ENCODE measurements at regions not wholly inside any gene's neighbourhood (a gene's known extent, or its start where the extent isn't known, plus 50 kb on each side); places are given as distances from the start of the nearest gene placed in this dataset.
"Not testable (repeated sequence)": the region's sequence is repeated elsewhere in the genome, so short reads cannot be mapped to it uniquely, and the experiment has no call there.

GRCh38 chr21:6464419-6464818, 4057.0 kb upstream of the TPTE start:
- no CpG with 5 or more reads among the region's 11 CpGs for WGBS
- H3K4me3 ChIP-seq (ENCODE audit: low read length); intact Hi-C loops (cut with DNase I); DNase-seq; H3K27ac ChIP-seq (ENCODE audit: low read length); H3K9me3 ChIP-seq (ENCODE audit: control insufficient read depth, low read length); H3K27me3 ChIP-seq (ENCODE audit: control insufficient read depth, insufficient read depth); H3K4me1 ChIP-seq (ENCODE audit: control insufficient read depth, insufficient read depth, low read length); ATAC-seq: not testable (repeated sequence)

GRCh38 chr21:6466081-6466698, 4055.2 kb upstream of the TPTE start:
- H3K4me3 ChIP-seq (ENCODE audit: low read length); H3K9me3 ChIP-seq (ENCODE audit: control insufficient read depth, low read length); H3K27ac ChIP-seq (ENCODE audit: low read length); DNase-seq; intact Hi-C loops (cut with DNase I); H3K27me3 ChIP-seq (ENCODE audit: control insufficient read depth, insufficient read depth); H3K4me1 ChIP-seq (ENCODE audit: control insufficient read depth, insufficient read depth, low read length): not testable (repeated sequence)
- peak; percentile 40 to 42 for ATAC-seq
- no CpG with 5 or more reads among the region's 62 CpGs for WGBS

GRCh38 chr21:6466707-6467106, 4054.7 kb upstream of the TPTE start:
- intact Hi-C loops (cut with DNase I); H3K27ac ChIP-seq (ENCODE audit: low read length); H3K4me1 ChIP-seq (ENCODE audit: control insufficient read depth, insufficient read depth, low read length); H3K4me3 ChIP-seq (ENCODE audit: low read length); H3K27me3 ChIP-seq (ENCODE audit: control insufficient read depth, insufficient read depth); DNase-seq; H3K9me3 ChIP-seq (ENCODE audit: control insufficient read depth, low read length): not testable (repeated sequence)
- WGBS, result no CpG with 5 or more reads among the region's 33 CpGs
- ATAC-seq, result peak; percentile 46 to 50

GRCh38 chr21:6467189-6467774, 4054.1 kb upstream of the TPTE start:
- H3K27ac ChIP-seq (ENCODE audit: low read length); H3K4me3 ChIP-seq (ENCODE audit: low read length); H3K27me3 ChIP-seq (ENCODE audit: control insufficient read depth, insufficient read depth); H3K4me1 ChIP-seq (ENCODE audit: control insufficient read depth, insufficient read depth, low read length); intact Hi-C loops (cut with DNase I); H3K9me3 ChIP-seq (ENCODE audit: control insufficient read depth, low read length); DNase-seq: not testable (repeated sequence)
- ATAC-seq, result peak; percentile 79 to 82
- no CpG with 5 or more reads among the region's 60 CpGs for WGBS

GRCh38 chr21:6467907-6468306, 4053.5 kb upstream of the TPTE start:
- WGBS, result no CpG with 5 or more reads among the region's 55 CpGs

GRCh38 chr21:6468331-6468860, 4053.0 kb upstream of the TPTE start:
- H3K27ac ChIP-seq (ENCODE audit: low read length); H3K27me3 ChIP-seq (ENCODE audit: control insufficient read depth, insufficient read depth); H3K4me1 ChIP-seq (ENCODE audit: control insufficient read depth, insufficient read depth, low read length); intact Hi-C loops (cut with DNase I); H3K9me3 ChIP-seq (ENCODE audit: control insufficient read depth, low read length); DNase-seq; H3K4me3 ChIP-seq (ENCODE audit: low read length); ATAC-seq: not testable (repeated sequence)
- no CpG with 5 or more reads among the region's 34 CpGs for WGBS

More at GRCh38 chr21:6467907-6468306, 4053.5 kb upstream of the TPTE start:
- ATAC-seq; H3K4me1 ChIP-seq (ENCODE audit: control insufficient read depth, insufficient read depth, low read length); H3K4me3 ChIP-seq (ENCODE audit: low read length); H3K27me3 ChIP-seq (ENCODE audit: control insufficient read depth, insufficient read depth); intact Hi-C loops (cut with DNase I); H3K9me3 ChIP-seq (ENCODE audit: control insufficient read depth, low read length); H3K27ac ChIP-seq (ENCODE audit: low read length); DNase-seq: not testable (repeated sequence)

- H3K27me3 ChIP-seq (ENCODE audit: control insufficient read depth, insufficient read depth); H3K4me1 ChIP-seq (ENCODE audit: control insufficient read depth, insufficient read depth, low read length); H3K9me3 ChIP-seq (ENCODE audit: control insufficient read depth, low read length); H3K4me3 ChIP-seq (ENCODE audit: low read length); ATAC-seq; DNase-seq; H3K27ac ChIP-seq (ENCODE audit: low read length); intact Hi-C loops (cut with DNase I): not testable (repeated sequence)
- WGBS, result no CpG with 5 or more reads among the region's 25 CpGs
Observed at GRCh38 chr21:6474250-6474968, 4047.0 kb upstream of the TPTE start.

- ATAC-seq, result not testable (repeated sequence)
- WGBS, result no CpG with 5 or more reads among the region's 17 CpGs
Observed at GRCh38 chr21:6481116-6481515, 4040.3 kb upstream of the TPTE start.

GRCh38 chr21:6482616-6483015, 4038.8 kb upstream of the TPTE start:
- H3K27ac ChIP-seq (ENCODE audit: low read length); H3K4me1 ChIP-seq (ENCODE audit: control insufficient read depth, insufficient read depth, low read length); intact Hi-C loops (cut with DNase I); H3K9me3 ChIP-seq (ENCODE audit: control insufficient read depth, low read length); ATAC-seq; H3K27me3 ChIP-seq (ENCODE audit: control insufficient read depth, insufficient read depth); H3K4me3 ChIP-seq (ENCODE audit: low read length): not testable (repeated sequence)
- peak in 1 of 3 donors; percentile 7 for DNase-seq
- 69% methylated on average over 1 of the region's 3 CpGs for whole genome bisulfite sequencing

More at GRCh38 chr21:6481116-6481515, 4040.3 kb upstream of the TPTE start:
- H3K27me3 ChIP-seq (ENCODE audit: control insufficient read depth, insufficient read depth); H3K4me1 ChIP-seq (ENCODE audit: control insufficient read depth, insufficient read depth, low read length); H3K9me3 ChIP-seq (ENCODE audit: control insufficient read depth, low read length); H3K27ac ChIP-seq (ENCODE audit: low read length); H3K4me3 ChIP-seq (ENCODE audit: low read length); DNase-seq; intact Hi-C loops (cut with DNase I): not testable (repeated sequence)

- H3K9me3 ChIP-seq (ENCODE audit: control insufficient read depth, low read length); H3K4me3 ChIP-seq (ENCODE audit: low read length); H3K27ac ChIP-seq (ENCODE audit: low read length); ATAC-seq; intact Hi-C loops (cut with DNase I); H3K4me1 ChIP-seq (ENCODE audit: control insufficient read depth, insufficient read depth, low read length); H3K27me3 ChIP-seq (ENCODE audit: control insufficient read depth, insufficient read depth); DNase-seq: not testable (repeated sequence)
- no CpG with 5 or more reads among the region's 4 CpGs for WGBS
Observed at GRCh38 chr21:6483645-6484044, 4037.7 kb upstream of the TPTE start.

GRCh38 chr21:6486821-6487220, 4034.6 kb upstream of the TPTE start:
- H3K4me1 ChIP-seq (ENCODE audit: control insufficient read depth, insufficient read depth, low read length); H3K27ac ChIP-seq (ENCODE audit: low read length); DNase-seq; H3K4me3 ChIP-seq (ENCODE audit: low read length); intact Hi-C loops (cut with DNase I); H3K27me3 ChIP-seq (ENCODE audit: control insufficient read depth, insufficient read depth); H3K9me3 ChIP-seq (ENCODE audit: control insufficient read depth, low read length): not testable (repeated sequence)
- 93% methylated on average over 24 of the region's 26 CpGs for WGBS
- peak in 1 of 2 donors; percentile 16 for ATAC-seq

Data from right cardiac atrium (tissue), 5 donors.